Spinal cord (tissue), 9 donors: ENCODE measurements at regions not wholly inside any gene's neighbourhood (a gene's known extent, or its start where the extent isn't known, plus 50 kb on each side); places are given as distances from the start of the nearest gene placed in this dataset.

Experiments
- DNase-seq, 6 donors: peaks; one replicate each; pipeline versions ENCODE4 v3.0.0 to v3.0.0-alpha.2; 2013 to 2015; ENCODE audit warnings: low spot score in 6 of 6, low read depth in 4 of 6
- H3K27ac ChIP-seq: one replicate; pipeline ENCODE4 v1.5.1; 2013; ENCODE audit warnings: low read depth, low read length, control low read depth
- H3K27me3 ChIP-seq: one replicate; pipeline ENCODE4 v1.6.1; 2013; ENCODE audit warnings: low read length; ENCODE audit not compliant: control insufficient read depth, insufficient read depth
- H3K36me3 ChIP-seq: one replicate; pipeline ENCODE4 v1.6.1; 2013; ENCODE audit warnings: low read length; ENCODE audit not compliant: control insufficient read depth, insufficient read depth
- H3K4me1 ChIP-seq: one replicate; pipeline ENCODE4 v1.6.1; 2013; ENCODE audit warnings: low read length; ENCODE audit not compliant: control insufficient read depth, insufficient read depth
- H3K4me3 ChIP-seq: one replicate; pipeline ENCODE4 v1.5.1; 2013; ENCODE audit warnings: low read depth, low read length, control low read depth
- H3K9me3 ChIP-seq: one replicate; pipeline ENCODE4 v1.6.1; 2013; ENCODE audit warnings: low read length; ENCODE audit not compliant: control insufficient read depth, insufficient read depth
- WGBS: methylation state at CpG from one replicate; pipeline ENCODE4 v1.1.5; 2013; ENCODE audit warnings: missing lambda C conversion rate; ENCODE audit not compliant: insufficient coverage; 5-methylcytosine and 5-hydroxymethylcytosine counted together
- donor health status: healthy.

- H3K36me3 ChIP-seq = no peaks in the 10 kb centered on the region
- peaks cover 8% of the 10 kb centered on the region for H3K4me1 ChIP-seq
- no peaks in the 10 kb centered on the region for H3K27me3 ChIP-seq
- 82% methylated on average over 4 of the region's 5 CpGs for WGBS
- H3K4me3 ChIP-seq = no peak overlapping the region
- no peaks in the 10 kb centered on the region for H3K9me3 ChIP-seq
- H3K27ac ChIP-seq = no peak overlapping the region
- no peak for DNase-seq
Observed at GRCh38 chr1:178646821-178647220, 78.2 kb upstream of the RALGPS2 start.

GRCh38 chr1:178648151-178648550, 76.9 kb upstream of the RALGPS2 start:
- Histone ChIP-seq H3K27ac (no peak overlapping the region), H3K4me3 (no peak overlapping the region), H3K4me1 (peaks cover 9% of the 10 kb centered on the region), H3K36me3 (no peaks in the 10 kb centered on the region), H3K27me3 (no peaks in the 10 kb centered on the region), H3K9me3 (no peaks in the 10 kb centered on the region)
- no peak for DNase-seq
- WGBS = 90% methylated on average over 2 of the region's 11 CpGs

DNA sequence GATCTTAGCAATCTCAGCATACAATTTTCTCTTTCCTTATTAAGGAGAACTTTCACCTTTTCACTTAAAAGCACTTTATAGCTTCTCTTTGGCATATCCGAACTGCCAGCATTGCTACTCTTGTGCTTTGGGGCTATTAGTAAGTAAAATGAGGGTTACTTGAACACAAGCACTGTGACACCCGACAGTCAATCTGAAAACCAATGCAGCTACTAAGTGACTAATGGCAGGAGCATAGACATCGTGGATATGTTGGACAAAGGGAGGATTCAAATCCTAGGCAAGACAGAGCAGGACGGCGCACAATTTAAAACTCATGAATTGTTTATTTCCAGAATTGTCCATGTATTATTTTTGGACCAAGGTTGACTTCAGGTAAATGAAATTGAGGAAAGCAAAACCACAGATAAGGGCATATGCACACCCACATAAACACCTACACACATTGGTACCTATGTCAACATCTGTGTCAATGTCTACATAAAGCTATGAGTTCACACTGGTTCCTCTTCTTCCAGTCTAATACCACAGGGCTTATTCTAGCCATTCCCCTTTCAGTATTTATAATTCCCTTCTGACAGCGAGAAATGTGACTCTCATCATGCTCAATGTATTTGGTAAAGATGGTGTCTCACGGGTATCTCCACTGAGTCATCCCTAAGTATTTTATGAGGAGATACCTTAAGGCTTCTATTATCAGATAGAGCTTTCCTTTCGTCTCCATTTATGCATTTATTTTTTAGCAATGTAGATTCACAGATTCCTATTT, 75.3 kb upstream of the RALGPS2 start:
- Histone ChIP-seq H3K4me1 (peaks cover 9% of the 10 kb centered on the region), H3K27ac (no peak overlapping the region), H3K36me3 (no peaks in the 10 kb centered on the region), H3K9me3 (no peaks in the 10 kb centered on the region), H3K27me3 (no peaks in the 10 kb centered on the region), H3K4me3 (no peak overlapping the region)
- WGBS = 83% methylated on average over 1 of the region's 8 CpGs
- DNase-seq = no peak

DNA sequence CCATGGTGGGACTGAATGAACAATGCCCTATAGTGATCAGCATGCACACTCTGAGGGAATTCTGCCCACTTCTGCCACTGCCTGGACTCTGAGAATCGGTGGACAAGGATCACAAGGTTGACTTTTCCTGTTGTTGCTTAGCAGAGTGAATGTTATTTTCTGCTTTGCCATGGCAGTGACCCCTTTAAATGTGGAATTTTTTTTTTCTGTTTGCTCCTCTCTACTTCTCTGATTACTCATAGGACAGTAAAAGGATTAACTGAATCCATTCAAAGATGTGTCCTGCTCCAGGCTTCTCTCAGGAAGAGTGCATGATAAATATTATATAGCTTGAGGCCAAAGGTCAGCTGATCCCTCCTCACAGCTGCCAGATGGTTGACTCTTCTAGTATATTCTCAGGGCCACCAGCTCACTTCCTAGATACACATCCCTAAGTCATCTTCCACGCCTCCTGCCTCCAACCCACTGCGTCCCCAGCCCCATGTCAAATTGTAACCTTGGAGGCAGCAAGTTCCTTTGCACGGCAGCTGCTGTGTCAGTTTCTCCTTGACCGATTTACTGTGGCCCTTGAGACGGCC, 74.0 kb upstream of the RALGPS2 start:
- H3K9me3 ChIP-seq = no peaks in the 10 kb centered on the region
- H3K4me3 ChIP-seq = no peak overlapping the region
- no peaks in the 10 kb centered on the region for H3K27me3 ChIP-seq
- H3K27ac ChIP-seq = peak overlapping the region; percentile 73
- DNase-seq = peak in 2 of 6 donors; percentile 58 to 60
- WGBS = 22% methylated on average over 5 of the region's 6 CpGs
- H3K36me3 ChIP-seq = no peaks in the 10 kb centered on the region
- peaks cover 9% of the 10 kb centered on the region for H3K4me1 ChIP-seq

DNA sequence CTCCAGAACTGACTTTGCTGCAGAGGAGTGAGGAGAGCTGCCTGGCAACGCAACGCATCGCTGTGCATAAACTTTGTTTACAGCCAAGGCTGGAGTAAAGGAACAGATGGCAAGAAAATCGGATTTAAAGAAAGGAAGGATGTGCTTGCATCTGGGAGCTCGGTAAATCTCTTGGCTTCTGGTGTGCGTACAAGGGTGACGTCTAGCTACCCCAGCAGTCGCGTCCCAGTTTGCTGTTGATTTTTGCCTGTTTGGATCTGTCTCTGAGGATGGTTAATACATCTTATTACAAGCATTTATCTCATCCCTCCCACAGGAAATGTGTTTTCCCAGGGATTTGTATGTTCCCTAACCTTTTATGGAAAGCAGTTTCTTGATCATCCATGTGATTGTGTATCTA, 73.3 kb upstream of the RALGPS2 start:
- 0% methylated on average over 1 of the region's 9 CpGs for WGBS
- peak overlapping the region; percentile 73 for H3K27ac ChIP-seq
- DNase-seq = peak in 4 of 6 donors; percentile 18 to 90 (median 60)
- no peaks in the 10 kb centered on the region for H3K36me3 ChIP-seq
- H3K4me3 ChIP-seq = no peak overlapping the region
- H3K27me3 ChIP-seq = no peaks in the 10 kb centered on the region
- no peaks in the 10 kb centered on the region for H3K9me3 ChIP-seq
- H3K4me1 ChIP-seq = peaks cover 9% of the 10 kb centered on the region

DNA sequence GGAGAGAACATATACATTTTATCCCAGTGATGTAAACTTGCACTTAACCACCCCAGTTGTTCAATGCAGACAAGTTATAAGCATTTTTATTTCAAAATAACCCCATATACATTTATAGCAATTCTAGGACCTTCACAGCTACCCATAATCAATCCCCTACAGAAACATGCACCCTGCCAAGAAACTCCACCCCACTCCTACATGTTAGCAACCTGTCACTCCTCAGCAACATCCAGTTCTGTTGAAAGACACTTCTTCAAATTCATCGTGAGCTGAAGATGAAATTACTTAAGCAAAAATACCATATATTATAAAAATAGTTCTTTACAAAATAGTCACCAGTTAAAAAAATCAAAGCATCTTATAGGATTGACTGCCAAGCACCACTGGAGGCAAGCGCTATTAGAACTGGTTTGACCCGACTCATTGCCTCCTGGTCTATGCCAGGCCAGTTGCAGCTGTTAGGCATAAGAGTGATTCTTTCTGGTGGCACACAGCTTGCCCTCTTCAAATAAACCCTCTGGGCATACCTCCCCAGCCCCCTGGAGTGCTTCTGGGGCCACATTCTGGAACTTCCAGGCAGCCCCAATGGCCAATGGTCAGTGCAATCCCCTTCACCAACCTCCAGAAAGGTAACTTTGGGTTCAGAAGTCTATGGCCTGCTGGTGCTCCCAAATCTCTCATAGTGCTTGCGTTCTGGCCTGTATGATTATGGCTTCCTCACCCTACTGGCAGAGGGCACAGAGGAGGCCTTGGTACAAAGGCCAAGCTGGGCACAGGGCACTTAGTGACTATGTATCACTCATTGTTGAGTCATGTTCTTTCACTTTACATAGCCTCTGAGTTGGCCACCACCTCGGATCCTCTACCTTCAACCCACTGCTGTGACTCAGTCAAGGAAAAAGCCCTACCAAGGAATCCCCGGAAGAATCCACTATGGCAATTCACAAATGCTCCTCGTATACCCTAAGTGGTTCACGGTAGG, 72.2 kb upstream of the RALGPS2 start:
- Histone ChIP-seq H3K36me3 (no peaks in the 10 kb centered on the region), H3K4me3 (no peak overlapping the region), H3K27me3 (no peaks in the 10 kb centered on the region), H3K4me1 (peaks cover 9% of the 10 kb centered on the region), H3K27ac (no peak overlapping the region), H3K9me3 (no peaks in the 10 kb centered on the region)
- 94% methylated on average over 6 of the region's 8 CpGs for whole genome bisulfite sequencing
- no peak for DNase-seq

GRCh38 chr1:178659789-178660208, 65.2 kb upstream of the RALGPS2 start:
- WGBS = 79% methylated on average over 4 of the region's 4 CpGs
- Histone ChIP-seq H3K4me1 (no peaks in the 10 kb centered on the region), H3K4me3 (no peak overlapping the region), H3K36me3 (no peaks in the 10 kb centered on the region), H3K27me3 (no peaks in the 10 kb centered on the region), H3K27ac (no peak overlapping the region), H3K9me3 (no peaks in the 10 kb centered on the region)
- DNase-seq = no peak

- WGBS = no CpG with 5 or more reads among the region's 1 CpG
- Histone ChIP-seq H3K27ac (no peak overlapping the region), H3K4me3 (no peak overlapping the region), H3K4me1 (no peaks in the 10 kb centered on the region), H3K27me3 (no peaks in the 10 kb centered on the region), H3K9me3 (no peaks in the 10 kb centered on the region), H3K36me3 (no peaks in the 10 kb centered on the region)
- DNase-seq = peak in 1 of 6 donors; percentile 57
Observed at GRCh38 chr1:178660461-178660860, 64.6 kb upstream of the RALGPS2 start.

- no peaks in the 10 kb centered on the region for H3K9me3 ChIP-seq
- H3K4me3 ChIP-seq = no peak overlapping the region
- no peak overlapping the region for H3K27ac ChIP-seq
- no peaks in the 10 kb centered on the region for H3K36me3 ChIP-seq
- no peaks in the 10 kb centered on the region for H3K27me3 ChIP-seq
- DNase-seq = no peak
- no peaks in the 10 kb centered on the region for H3K4me1 ChIP-seq
- 86% methylated on average over 1 of the region's 5 CpGs for WGBS
Observed at GRCh38 chr1:178664278-178664677, 60.8 kb upstream of the RALGPS2 start.
